Karpas-422 (cell line): ENCODE measurements at regions not wholly inside any gene's neighbourhood (a gene's known extent, or its start where the extent isn't known, plus 50 kb on each side); places are given as distances from the start of the nearest gene placed in this dataset.
"Not testable (repeated sequence)": the region's sequence is repeated elsewhere in the genome, so short reads cannot be mapped to it uniquely, and the experiment has no call there.

Experiments
- DNase-seq: peaks from one replicate; pipeline ENCODE4 v3.0.0-alpha.2; 2015
- H2AFZ ChIP-seq: fragments of 200-600 bp; sonication (generic); 2 replicates; pipeline ENCODE4 v1.6.1; 2014; ENCODE audit warnings: antibody characterized with exemption, low read length, mixed read lengths
- H3K27ac ChIP-seq: fragments of 200-600 bp; sonication (generic); 2 replicates; pipeline ENCODE4 v1.5.1; 2014; ENCODE audit warnings: mild to moderate bottlenecking, low read length, moderate library complexity
- H3K27me3 ChIP-seq: fragments of 200-600 bp; sonication (generic); 2 replicates; pipeline ENCODE4 v1.6.1; 2014; ENCODE audit warnings: low read length, mixed read lengths
- H3K36me3 ChIP-seq: fragments of 200-600 bp; sonication (generic); 2 replicates; pipeline ENCODE4 v1.6.1; 2014; ENCODE audit warnings: low read length, mixed read lengths; ENCODE audit not compliant: insufficient read depth
- H3K4me1 ChIP-seq: fragments of 200-600 bp; sonication (generic); 2 replicates; pipeline ENCODE4 v1.6.1; 2014; ENCODE audit warnings: mild to moderate bottlenecking, low read length, mixed read lengths
- H3K4me2 ChIP-seq: fragments of 200-600 bp; sonication (generic); 2 replicates; pipeline ENCODE4 v1.6.1; 2014; ENCODE audit warnings: low read length, low read depth, mild to moderate bottlenecking; ENCODE audit not compliant: poor library complexity, severe bottlenecking
- H3K4me3 ChIP-seq: fragments of 200-600 bp; sonication (generic); 2 replicates; pipeline ENCODE4 v1.5.1; 2014; ENCODE audit warnings: mild to moderate bottlenecking, antibody characterized with exemption, low read length, mixed read lengths
- H3K79me2 ChIP-seq: fragments of 200-600 bp; sonication (generic); 2 replicates; pipeline ENCODE4 v1.6.1; 2014; ENCODE audit warnings: mild to moderate bottlenecking, low read length, mixed read lengths
- H3K9ac ChIP-seq: fragments of 200-600 bp; sonication (generic); 2 replicates; pipeline ENCODE4 v1.6.0; 2014; ENCODE audit warnings: low read length
- H3K9me2 ChIP-seq: fragments of 200-600 bp; sonication (generic), shearing (Covaris generic); replicated peaks from 2 replicates; pipeline ENCODE4 v1.6.0; 2014; ENCODE audit warnings: mild to moderate bottlenecking, low read length, moderate library complexity; ENCODE audit not compliant: insufficient read depth
- H3K9me3 ChIP-seq: fragments of 300-700, 200-600 bp; sonication (generic); 2 replicates; pipeline ENCODE4 v1.6.1; 2014; ENCODE audit warnings: low read length, mixed read lengths
- H4K20me1 ChIP-seq: fragments of 200-600 bp; sonication (generic); 2 replicates; pipeline ENCODE4 v1.6.1; 2014; ENCODE audit warnings: mild to moderate bottlenecking, antibody characterized with exemption, low read length, low read depth; ENCODE audit not compliant: insufficient read depth

DNA sequence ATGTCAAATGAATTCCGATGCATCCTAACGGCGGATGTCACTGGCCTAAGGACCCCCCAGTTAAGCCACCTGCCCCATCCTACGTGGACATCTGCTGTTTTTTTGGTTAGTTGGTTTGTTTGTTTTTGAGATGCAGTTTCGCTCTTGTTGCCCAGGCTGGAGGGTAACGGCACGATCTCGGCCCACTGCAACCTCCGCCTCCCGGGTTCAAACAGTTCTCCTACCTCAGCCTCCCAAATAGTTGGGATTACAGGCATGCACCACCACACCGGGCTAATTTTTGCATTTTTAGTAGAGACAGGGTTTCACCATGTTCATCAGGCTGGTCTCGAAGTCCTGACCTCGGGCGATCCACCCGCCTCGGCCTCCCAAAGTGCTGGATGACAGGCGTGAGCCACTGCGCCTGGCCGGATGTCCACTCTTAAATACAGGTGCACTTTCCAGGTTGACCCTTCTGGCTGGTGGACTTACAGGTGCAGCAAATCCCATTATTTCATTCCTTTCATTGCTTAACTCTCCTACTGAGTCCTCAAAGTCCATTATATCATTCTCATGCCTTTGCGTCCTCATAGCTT, 206.2 kb downstream of the CRLF2 start:
- Histone ChIP-seq H4K20me1 (no peaks in the 10 kb centered on the region), H2AFZ (no peak overlapping the region), H3K4me1 (no peaks in the 10 kb centered on the region), H3K79me2 (no peaks in the 10 kb centered on the region), H3K36me3 (no peaks in the 10 kb centered on the region), H3K4me3 (no peak overlapping the region), H3K27me3 (no peaks in the 10 kb centered on the region), H3K9ac (no peak overlapping the region), H3K27ac (no peak overlapping the region), H3K9me3 (no peaks in the 10 kb centered on the region), H3K9me2 (no peaks in the 10 kb centered on the region), H3K4me2 (no peak overlapping the region)
- no peak for DNase-seq

DNA sequence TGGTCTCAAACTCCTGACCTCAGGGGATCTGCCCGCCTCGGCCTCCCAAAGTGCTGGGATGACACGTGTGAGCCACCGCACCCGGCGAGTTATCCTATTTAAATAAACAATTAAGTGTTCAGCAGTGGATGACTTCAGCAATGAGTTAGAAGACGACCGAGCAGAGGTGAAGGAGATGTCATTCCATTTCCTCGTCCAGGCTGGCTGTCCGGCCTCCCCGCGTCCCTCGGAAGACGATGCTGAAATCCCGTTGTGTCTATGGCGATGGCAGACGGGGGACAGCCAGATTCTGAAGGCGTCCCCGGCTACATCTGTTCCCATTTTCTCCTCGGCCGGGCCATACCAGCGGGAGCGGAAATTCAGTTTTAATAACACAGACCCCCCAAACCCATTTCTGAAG, 209.8 kb downstream of the CRLF2 start:
- no peak for DNase-seq
- Histone ChIP-seq H3K27ac (no peak overlapping the region), H3K36me3 (no peaks in the 10 kb centered on the region), H3K9me2 (no peaks in the 10 kb centered on the region), H3K27me3 (no peaks in the 10 kb centered on the region), H4K20me1 (no peaks in the 10 kb centered on the region), H3K4me2 (no peak overlapping the region), H3K4me3 (no peak overlapping the region), H3K9me3 (no peaks in the 10 kb centered on the region), H2AFZ (no peak overlapping the region), H3K4me1 (no peaks in the 10 kb centered on the region), H3K79me2 (no peaks in the 10 kb centered on the region), H3K9ac (no peak overlapping the region)

DNA sequence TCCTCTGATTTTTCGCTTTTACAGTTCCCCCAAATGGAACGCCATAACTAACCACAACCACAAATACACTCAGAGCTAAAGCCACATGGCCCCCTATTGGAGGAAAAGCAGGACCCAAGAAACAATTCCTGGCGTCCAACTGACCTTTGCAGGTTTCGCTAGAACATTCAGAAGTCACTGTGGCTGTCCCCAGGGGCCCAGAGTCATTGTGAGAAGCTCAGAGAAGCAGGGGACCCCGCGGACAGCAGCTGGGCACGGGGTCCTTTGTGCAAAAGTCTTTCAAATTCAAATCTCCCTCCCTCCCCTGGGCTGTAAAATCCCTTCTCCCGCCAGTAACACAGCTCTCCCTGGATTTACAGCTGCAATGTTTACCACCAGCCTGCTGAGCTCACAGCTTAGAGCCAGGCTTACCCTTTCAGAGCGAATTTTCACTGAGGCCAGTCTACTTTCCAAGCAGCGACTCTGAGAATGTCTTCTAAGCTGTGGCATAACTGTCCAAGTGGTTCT, 214.8 kb downstream of the CRLF2 start:
- Histone ChIP-seq H2AFZ (no peak overlapping the region), H3K4me1 (no peaks in the 10 kb centered on the region), H3K4me2 (no peak overlapping the region), H3K9me3 (no peaks in the 10 kb centered on the region), H3K36me3 (no peaks in the 10 kb centered on the region), H3K9me2 (no peaks in the 10 kb centered on the region), H3K9ac (no peak overlapping the region), H4K20me1 (no peaks in the 10 kb centered on the region), H3K27ac (no peak overlapping the region), H3K27me3 (no peaks in the 10 kb centered on the region), H3K4me3 (no peak overlapping the region), H3K79me2 (no peaks in the 10 kb centered on the region)
- no peak for DNase-seq

DNA sequence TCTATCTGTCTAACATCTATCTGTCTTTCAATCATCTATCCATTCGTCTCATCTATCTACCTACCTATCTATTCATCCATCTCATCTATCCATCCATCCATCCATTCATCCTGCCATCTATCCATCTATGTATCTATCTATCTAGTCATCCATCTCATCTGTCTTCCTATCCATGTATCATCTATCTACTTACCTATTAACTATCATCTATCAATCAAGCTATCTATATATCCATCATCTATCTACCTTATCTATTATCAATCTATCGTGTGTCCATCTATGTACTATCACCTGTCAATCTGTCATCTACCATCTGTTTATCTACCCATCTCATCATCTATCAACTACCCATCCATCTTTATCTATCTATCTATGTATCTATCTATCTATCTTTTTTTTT, 217.7 kb downstream of the CRLF2 start:
- no peaks in the 10 kb centered on the region for H3K36me3 ChIP-seq
- H3K4me3 ChIP-seq: no peak overlapping the region
- H3K79me2 ChIP-seq: no peaks in the 10 kb centered on the region
- no peak overlapping the region for H3K27ac ChIP-seq
- no peaks in the 10 kb centered on the region for H3K27me3 ChIP-seq
- no peaks in the 10 kb centered on the region for H4K20me1 ChIP-seq
- no peaks in the 10 kb centered on the region for H3K9me2 ChIP-seq
- H2AFZ ChIP-seq: no peak overlapping the region
- H3K4me1 ChIP-seq: peaks cover under 1% of the 10 kb centered on the region
- H3K9me3 ChIP-seq: no peaks in the 10 kb centered on the region
- no peak for DNase-seq
- no peak overlapping the region for H3K4me2 ChIP-seq
- no peak overlapping the region for H3K9ac ChIP-seq

- Histone ChIP-seq H3K79me2 (no peaks in the 10 kb centered on the region), H3K9me2 (no peaks in the 10 kb centered on the region), H3K27ac (no peak overlapping the region), H3K4me2 (peak overlapping the region; percentile 61), H3K4me1 (peaks cover 5% of the 10 kb centered on the region), H3K36me3 (no peaks in the 10 kb centered on the region), H3K9ac (peak overlapping the region; percentile 39), H4K20me1 (no peaks in the 10 kb centered on the region), H3K9me3 (no peaks in the 10 kb centered on the region), H3K4me3 (peak overlapping the region; percentile 45; the same call in 1 of the 2 replicates), H2AFZ (peak overlapping the region; percentile 71; the same call in 1 of the 2 replicates), H3K27me3 (no peaks in the 10 kb centered on the region)
- DNase-seq: peak; percentile 86
Observed at GRCh38 chrX:989959-990510, 222.4 kb downstream of the CRLF2 start.

DNA sequence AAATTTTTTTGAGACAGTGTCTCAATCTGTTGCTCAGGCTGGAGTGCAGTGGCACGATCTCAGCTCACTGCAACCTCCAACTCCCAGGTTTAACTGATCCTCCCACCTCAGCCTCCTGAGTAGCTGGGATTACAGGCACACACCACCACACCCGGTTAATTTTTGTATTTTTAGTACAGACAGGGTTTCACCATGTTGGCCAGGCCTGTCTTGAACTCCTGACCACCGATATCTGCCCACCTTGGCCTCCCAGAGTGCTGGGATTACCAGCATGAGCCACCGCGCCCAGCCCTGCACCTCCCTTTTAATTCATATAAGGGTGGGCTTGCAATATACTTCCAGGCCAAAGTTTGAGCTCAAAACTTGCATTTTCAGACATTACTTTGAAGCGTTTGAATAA, 223.9 kb downstream of the CRLF2 start:
- H2AFZ ChIP-seq, H3K9me3 ChIP-seq, H3K4me3 ChIP-seq, H4K20me1 ChIP-seq, H3K27me3 ChIP-seq, H3K27ac ChIP-seq, H3K79me2 ChIP-seq, H3K4me2 ChIP-seq, H3K9ac ChIP-seq, H3K36me3 ChIP-seq, H3K4me1 ChIP-seq, DNase-seq, H3K9me2 ChIP-seq: not testable (repeated sequence)

GRCh38 chrX:981791-982626, 230.4 kb downstream of the CRLF2 start:
- Histone ChIP-seq H3K36me3 (no peaks in the 10 kb centered on the region), H3K27ac (no peak overlapping the region), H3K9me3 (peaks cover 2% of the 10 kb centered on the region; the same call in 1 of the 2 replicates), H3K79me2 (no peaks in the 10 kb centered on the region), H2AFZ (no peak overlapping the region), H3K27me3 (no peaks in the 10 kb centered on the region), H3K9me2 (no peaks in the 10 kb centered on the region), H3K4me2 (no peak overlapping the region), H3K4me1 (no peaks in the 10 kb centered on the region), H3K9ac (no peak overlapping the region), H3K4me3 (no peak overlapping the region), H4K20me1 (no peaks in the 10 kb centered on the region)
- DNase-seq: no peak

- no peaks in the 10 kb centered on the region for H3K9me2 ChIP-seq
- no peaks in the 10 kb centered on the region for H3K4me1 ChIP-seq
- no peak overlapping the region for H3K9ac ChIP-seq
- no peak overlapping the region for H2AFZ ChIP-seq
- no peaks in the 10 kb centered on the region for H3K79me2 ChIP-seq
- H3K4me3 ChIP-seq: no peak overlapping the region
- no peak for DNase-seq
- H4K20me1 ChIP-seq: no peaks in the 10 kb centered on the region
- H3K4me2 ChIP-seq: no peak overlapping the region
- H3K27me3 ChIP-seq: no peaks in the 10 kb centered on the region
- H3K36me3 ChIP-seq: no peaks in the 10 kb centered on the region
- H3K9me3 ChIP-seq: peaks cover 5% of the 10 kb centered on the region; the same call in 1 of the 2 replicates
- no peak overlapping the region for H3K27ac ChIP-seq
Observed at GRCh38 chrX:980587-981235, 231.7 kb downstream of the CRLF2 start.
